H54 (cell line): ENCODE measurements at regions not wholly inside any gene's neighbourhood (a gene's known extent, or its start where the extent isn't known, plus 50 kb on each side); places are given as distances from the start of the nearest gene placed in this dataset.
"Not testable (repeated sequence)": the region's sequence is repeated elsewhere in the genome, so short reads cannot be mapped to it uniquely, and the experiment has no call there.

Experiments
- DNase-seq: peaks from one replicate; pipeline ENCODE4 v3.0.0; 2011; ENCODE audit warnings: low spot score, mixed read lengths; ENCODE audit not compliant: insufficient read length
- FAIRE-seq: peaks from 3 replicates; lab custom pipeline; 2011; peaks lifted over from hg19 to GRCh38; lab: Jason Lieb, UNC
- POLR2A ChIP-seq: IDR thresholded peaks from 2 replicates; pipeline ENCODE4 v1.6.1; 2011; ENCODE audit warnings: low read depth, mild to moderate bottlenecking, low read length

DNA sequence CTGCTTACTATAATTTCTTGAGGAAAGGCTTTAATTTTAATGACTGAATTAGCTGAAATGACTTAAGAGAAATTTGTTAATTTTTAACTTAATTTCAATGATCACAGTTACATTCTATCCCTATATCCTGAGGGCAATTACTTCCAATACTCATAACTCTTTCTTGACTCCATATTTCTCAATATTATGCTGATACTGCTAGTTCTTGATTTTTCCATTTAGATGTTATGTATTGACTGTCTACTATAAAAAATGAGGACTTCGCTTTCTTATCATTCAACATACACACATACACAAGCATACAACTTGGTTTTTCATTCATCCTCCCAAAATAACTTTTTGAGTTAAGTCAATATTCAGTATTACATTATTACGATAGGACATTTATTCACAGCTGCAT is 176.2 kb downstream of the PHLDA1 start:
- no peak for TF ChIP-seq POLR2A
- no peak for FAIRE-seq
- DNase-seq: no peak

DNA sequence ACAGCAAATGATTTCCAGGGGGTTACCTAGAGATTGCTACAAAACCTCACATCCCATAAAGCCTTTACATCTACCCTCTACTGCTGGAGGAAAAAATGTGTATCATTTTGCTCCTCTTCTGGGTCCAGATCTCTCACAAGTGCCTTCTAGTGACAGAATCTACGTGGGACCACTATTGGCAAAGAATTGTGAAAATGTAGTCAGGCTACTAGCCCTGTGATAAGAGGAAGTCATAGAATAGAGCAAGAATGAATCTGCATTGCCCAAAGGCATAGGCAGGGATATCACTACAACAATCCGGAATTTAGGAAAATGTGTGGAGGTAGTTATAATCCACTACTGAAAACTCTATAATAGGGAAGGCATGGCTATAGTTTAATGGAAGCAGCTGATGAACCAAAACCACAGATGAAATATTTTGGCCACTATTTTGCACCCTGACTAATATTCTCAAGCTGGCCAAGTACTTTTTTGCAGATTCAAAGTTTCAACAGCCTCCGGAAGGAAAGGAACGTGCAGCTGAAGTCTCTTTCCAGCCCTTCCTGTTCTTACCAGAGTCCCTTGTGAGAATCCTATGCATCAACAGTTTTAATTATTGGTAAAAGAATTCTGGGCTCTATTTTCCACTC is 176.8 kb downstream of the PHLDA1 start:
- no peak for FAIRE-seq
- no peak for DNase-seq
- TF ChIP-seq POLR2A: no peak

DNA sequence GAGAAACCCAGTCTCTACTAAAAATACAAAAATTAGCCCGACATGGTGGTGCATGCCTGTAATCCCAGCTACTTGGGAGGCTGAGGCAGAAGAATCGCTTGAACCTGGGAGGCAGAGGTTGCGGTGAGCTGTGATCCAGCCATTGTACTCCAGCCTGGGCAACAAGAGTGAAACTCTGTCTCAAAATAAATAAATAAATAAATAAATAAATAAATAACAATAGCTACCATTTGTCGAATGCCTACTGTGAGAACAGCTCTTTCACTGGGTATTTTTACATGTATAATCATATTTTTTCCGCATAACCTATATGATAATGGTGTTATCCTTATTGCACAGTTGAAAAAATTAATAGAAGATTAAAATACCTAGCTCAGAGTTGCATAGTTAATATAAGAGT is 177.4 kb downstream of the PHLDA1 start:
- not testable (repeated sequence) for FAIRE-seq, DNase-seq

- no peak for TF ChIP-seq POLR2A
- FAIRE-seq: no peak
- no peak for DNase-seq
These were observed 177.9 kb downstream of the PHLDA1 start for GRCh38 chr12:75853626-75854025.

DNA sequence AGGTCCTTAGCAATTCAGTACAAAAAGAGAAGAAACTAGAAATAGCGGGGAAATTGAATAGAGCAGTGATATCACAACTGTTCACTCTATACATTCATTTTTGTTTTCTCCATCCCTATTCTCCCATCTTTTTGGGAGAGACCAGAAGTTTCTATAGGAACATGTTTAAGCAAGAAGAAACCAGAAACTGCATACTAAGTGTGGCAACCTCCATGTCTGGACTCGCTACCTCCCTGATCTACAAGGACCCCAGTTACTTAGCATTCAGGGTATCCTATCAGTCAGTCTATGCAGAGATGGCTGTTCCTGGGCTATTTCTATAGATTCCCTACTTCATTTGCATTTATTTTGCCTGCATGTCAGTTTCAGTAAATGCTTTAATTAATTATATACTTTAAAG is 178.6 kb downstream of the PHLDA1 start:
- FAIRE-seq (no peak), DNase-seq (no peak)
- TF ChIP-seq POLR2A: no peak

GRCh38 chr12:75852143-75852542 is 179.4 kb downstream of the PHLDA1 start:
- TF ChIP-seq POLR2A: no peak
- no peak for DNase-seq
- FAIRE-seq: peak; percentile 74

DNA sequence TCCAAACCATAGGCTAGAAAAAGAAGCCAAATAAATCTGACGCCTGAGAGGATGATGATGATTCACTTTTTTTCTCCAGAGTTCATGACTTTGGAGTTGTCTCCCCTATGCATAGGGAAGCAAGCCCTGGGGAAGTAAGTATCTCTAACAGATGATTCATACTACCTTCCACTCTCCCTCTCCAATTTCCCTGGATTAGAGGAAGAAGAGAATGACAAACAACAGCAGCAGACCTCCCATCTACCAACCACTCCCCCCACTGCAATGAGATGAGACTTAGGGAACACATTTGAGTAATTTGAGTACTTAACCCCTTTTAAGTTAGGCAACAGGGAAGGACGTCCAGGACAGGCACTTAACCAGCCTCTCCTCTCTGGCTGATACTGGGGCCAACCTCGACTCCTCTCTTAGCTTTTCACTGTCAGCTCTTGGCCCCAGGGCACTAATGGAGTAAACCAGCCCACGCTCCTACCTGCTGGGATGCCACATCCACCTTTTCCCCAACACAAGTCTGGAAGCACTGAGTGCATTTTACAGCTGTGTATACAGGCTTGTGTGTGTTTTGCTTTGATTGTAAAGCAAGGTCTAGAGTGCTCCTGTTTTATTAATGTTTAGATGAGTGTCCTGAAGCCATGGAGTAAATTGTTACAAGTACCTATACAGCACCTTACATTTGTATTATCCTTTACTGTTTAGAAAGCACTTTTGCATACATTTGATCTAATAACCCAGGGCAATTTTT is 180.7 kb downstream of the PHLDA1 start:
- FAIRE-seq: peak; percentile 96
- peak; percentile 37 for DNase-seq
- no peak for TF ChIP-seq POLR2A

DNA sequence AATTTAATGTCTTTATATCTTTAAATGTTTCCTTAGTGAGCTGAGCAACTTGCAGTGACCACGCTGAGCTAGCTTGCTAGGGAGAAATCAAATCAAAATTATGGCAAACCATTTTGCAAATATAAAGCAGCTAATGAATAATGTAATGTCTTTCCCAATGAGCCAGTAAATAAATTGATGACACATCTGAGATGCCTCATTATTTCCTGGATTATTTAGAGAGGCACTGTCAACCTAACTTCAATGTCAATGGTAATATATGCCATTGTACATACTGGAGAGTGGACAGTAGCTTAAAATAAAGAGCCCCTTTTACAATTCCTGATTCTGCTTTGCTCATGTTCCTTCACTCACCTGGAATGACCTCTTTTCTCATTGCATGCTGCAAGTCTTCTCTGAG is 182.6 kb downstream of the PHLDA1 start:
- DNase-seq (no peak), FAIRE-seq (peak; percentile 48)
- TF ChIP-seq POLR2A: no peak

DNA sequence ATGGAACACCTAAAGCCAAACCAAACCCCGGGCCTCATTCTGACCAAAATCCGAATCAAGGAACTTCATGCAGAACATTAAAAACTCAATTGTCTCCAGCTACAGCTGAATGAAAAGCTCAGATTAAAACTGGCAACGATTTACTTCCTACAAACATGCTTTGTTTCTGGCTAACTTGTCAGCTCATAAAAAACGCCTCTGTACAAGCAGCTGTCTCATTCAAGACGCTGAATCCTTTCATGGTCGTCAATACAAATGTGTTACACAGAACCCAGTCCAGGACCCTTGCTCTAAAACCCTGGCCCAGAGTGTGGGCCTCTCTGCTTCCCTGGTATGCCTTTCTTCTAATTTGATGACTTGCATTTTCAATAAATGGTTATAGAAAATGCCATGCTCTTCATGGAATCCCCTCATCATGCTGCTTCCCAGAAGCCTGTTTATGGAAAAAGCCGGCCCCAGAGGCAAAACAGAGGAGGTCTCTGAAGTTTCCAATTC is 183.1 kb downstream of the PHLDA1 start:
- no peak for DNase-seq
- no peak for TF ChIP-seq POLR2A
- FAIRE-seq: no peak

- no peak for TF ChIP-seq POLR2A
- FAIRE-seq (no peak), DNase-seq (no peak)
These were observed 185.5 kb downstream of the PHLDA1 start for GRCh38 chr12:75846102-75846501.

DNA sequence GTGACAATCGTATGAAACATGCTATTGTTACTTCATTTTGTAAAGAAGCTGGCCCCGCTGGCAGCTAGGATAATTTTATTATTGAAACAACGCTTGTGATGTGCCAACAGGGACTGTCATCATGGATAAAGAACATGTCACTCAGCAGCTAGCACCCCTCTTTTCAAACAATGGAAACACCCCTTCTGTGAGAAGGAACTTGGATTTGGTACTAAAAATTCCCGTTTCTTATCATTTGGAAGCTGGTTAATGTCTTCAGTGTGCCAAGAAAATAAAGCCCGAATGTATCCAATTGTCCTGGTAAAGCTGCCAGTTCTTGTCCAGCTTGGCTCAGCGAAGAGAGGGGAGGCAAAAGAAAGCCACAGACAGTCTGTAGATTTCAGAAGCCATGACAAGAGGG is 186.6 kb downstream of the PHLDA1 start:
- no peak for TF ChIP-seq POLR2A
- no peak for DNase-seq
- no peak for FAIRE-seq

GRCh38 chr12:75844049-75844770 is 187.4 kb downstream of the PHLDA1 start:
- no peak for DNase-seq
- FAIRE-seq: no peak
- TF ChIP-seq POLR2A: no peak

GRCh38 chr12:75842090-75842489 is 189.5 kb downstream of the PHLDA1 start:
- TF ChIP-seq POLR2A: no peak
- FAIRE-seq: no peak
- no peak for DNase-seq

- TF ChIP-seq POLR2A: no peak
- FAIRE-seq (peak; percentile 43), DNase-seq (no peak)
These were observed 190.6 kb downstream of the PHLDA1 start for GRCh38 chr12:75840994-75841355.
